Vagina (tissue), 2 donors: ENCODE measurements at regions not wholly inside any gene's neighbourhood (a gene's known extent, or its start where the extent isn't known, plus 50 kb on each side); places are given as distances from the start of the nearest gene placed in this dataset.

Experiments
- CTCF ChIP-seq, 3 experiments: fragments of 450-650 bp in 2 of 3; fragments of 200-600 bp in 1 of 3; sonication (generic) in 1 of 3; IDR thresholded peaks; one replicate each; pipeline ENCODE4 v1.5.1; 2017 to 2019; ENCODE audit warnings: antibody characterized with exemption in 3 of 3, mild to moderate bottlenecking in 2 of 3, moderate library complexity in 2 of 3
- POLR2A ChIP-seq, 2 donors: fragments of 450-650 bp; IDR thresholded peaks; one replicate each; pipeline ENCODE4 v1.6.1; 2017; ENCODE audit warnings: antibody characterized with exemption in 2 of 2, mild to moderate bottlenecking in 2 of 2, moderate library complexity in 2 of 2
- POLR2AphosphoS5 ChIP-seq, 2 donors: sonication (generic); formaldehyde crosslinking; IDR thresholded peaks; one replicate each; pipeline ENCODE4 v1.9.0; 2017; ENCODE audit warnings: antibody characterized with exemption in 2 of 2, mild to moderate bottlenecking in 2 of 2, low read depth in 1 of 2; ENCODE audit not compliant: insufficient read depth in 1 of 2

- TF ChIP-seq CTCF (IDR thresholded peaks at IDR 0.05), result no peak
- no peak for TF ChIP-seq POLR2A (IDR thresholded peaks at IDR 0.05)
- no peak for TF ChIP-seq POLR2AphosphoS5 (IDR thresholded peaks at IDR 0.05; ENCODE audit: insufficient read depth in 1 of 2, low read depth in 1 of 2)
These were observed 229.6 kb upstream of the IRX2 start for GRCh38 chr5:2981035-2981434.
